COLO829 (cell line): ENCODE measurements at regions not wholly inside any gene's neighbourhood (a gene's known extent, or its start where the extent isn't known, plus 50 kb on each side); places are given as distances from the start of the nearest gene placed in this dataset.

Experiments
- DNase-seq: peaks from one replicate; pipeline ENCODE4 v3.0.0; 2012; ENCODE audit warnings: low spot score

DNA sequence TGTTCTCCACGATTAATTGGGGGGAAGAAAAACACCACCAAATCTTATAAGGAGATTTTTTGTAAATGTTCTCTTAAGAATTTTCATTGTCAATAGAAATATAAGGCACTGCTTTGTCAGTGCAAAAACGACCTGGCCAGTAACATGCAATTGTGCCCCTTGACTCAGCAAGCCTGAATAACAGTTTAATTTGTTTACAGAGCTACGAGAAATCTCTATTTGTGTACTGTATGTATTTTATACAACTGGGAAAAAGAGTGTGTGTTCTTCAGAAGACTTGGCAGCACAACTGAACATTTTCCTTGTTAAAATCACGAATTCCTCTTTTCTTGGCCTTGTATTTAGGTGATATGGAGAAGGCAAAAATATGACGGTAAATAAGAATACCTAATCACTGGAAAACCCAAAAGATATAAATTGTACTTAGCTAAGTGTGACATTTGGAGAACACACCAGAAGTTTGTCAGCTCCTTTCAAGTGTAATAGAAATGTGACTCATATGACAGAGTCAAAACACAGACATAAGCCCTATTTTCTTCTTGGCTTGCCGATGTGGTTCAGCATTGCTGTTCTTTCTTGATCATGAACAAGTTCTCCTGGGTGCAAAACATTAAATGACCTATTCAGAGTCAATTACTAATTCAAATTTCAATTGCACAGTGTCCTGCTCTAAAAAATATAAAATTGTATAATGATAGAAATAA is 945.0 kb upstream of the INTU start:
- no peak for DNase-seq

DNA sequence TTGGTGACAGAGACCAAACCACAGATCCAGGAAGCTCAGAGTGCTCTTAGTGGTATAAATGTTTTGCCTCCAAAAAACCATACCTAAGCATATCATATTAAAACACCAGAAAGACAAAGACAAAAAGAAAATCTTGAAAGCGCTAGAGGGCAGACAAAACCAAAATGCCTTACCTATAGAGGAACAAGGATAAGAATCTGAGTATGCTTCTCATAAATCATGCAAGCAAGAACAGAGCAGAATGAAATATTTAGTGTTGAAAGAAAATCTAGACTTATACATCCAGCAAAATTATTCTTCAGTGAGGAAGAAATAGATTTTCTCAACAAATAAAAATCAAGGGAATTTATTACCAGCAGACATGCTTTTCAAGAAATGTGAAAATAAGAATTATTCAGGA is 941.0 kb upstream of the INTU start:
- no peak for DNase-seq

DNA sequence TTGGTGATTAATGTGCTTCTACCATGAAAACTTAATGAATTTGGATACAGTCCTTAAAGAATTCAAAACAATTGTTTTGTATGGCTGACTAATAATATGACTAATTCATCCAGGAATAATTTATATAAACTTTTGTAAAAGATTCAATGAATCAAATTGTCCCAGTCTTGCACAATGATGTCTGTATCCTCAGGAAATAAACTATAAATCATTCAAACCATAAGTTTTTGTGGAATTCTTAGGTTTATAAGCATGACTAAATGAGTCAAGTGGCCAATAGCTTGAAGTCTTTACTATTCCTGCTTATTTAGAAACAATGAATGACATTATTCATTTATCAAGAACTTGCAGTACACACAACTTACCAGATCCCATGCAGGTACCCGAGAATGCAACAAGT is 935.0 kb upstream of the INTU start:
- DNase-seq = peak; percentile 50

DNA sequence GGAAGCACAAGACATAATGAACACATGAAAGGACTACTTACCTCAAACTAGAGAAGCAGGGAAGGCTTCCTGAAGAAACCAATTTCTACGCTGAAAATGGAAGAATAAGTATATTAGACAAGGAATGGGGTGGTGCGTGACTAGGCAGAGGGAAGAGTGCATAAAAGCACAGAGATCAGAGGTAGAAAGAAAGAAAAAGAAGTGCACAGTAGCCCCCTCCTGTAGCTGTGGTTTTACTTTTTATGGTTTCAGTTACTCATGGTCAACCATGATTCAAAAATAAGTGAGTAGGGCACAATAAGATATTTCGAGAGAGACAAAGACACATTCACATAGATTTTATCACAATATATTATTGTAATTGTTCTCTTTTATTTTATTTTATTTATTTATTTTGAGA is 934.5 kb upstream of the INTU start:
- no peak for DNase-seq

DNA sequence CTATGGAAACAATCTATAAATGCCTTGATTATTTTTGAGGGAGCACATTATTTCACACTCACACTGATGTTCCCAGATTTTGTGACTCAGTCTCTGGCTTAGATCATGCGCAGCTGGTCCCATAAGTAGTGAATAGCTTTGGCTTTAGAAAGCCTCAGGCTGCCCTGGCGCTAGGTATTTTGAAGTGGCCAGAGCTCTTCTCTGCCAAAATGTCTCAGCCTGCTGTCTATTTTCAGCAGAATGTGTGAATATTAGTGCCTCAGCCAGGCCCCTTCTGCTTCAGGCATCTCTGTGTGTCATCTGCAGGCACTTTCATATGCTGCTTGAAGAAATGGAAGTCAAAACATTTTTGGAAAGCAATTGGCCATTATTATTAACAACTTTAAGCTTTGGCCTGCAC is 931.0 kb upstream of the INTU start:
- no peak for DNase-seq

DNA sequence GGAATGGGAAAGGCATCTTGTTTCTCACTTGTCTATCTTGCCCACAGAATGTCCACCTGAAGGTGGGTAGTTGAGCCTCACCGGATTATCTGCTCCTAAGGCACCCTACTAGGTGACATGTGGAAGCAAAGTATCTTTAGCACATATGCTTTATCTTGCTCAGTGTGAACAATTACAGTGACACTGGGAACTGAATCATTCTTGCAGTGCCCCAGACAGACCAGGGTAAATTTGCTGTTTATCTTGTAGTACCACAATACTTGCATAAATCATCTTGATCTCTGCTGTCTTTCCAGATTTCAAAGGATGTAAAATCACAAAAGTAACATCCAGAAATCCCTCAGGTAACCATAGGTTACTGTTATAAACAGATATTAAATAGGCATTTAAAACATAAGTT is 930.0 kb upstream of the INTU start:
- no peak for DNase-seq

DNA sequence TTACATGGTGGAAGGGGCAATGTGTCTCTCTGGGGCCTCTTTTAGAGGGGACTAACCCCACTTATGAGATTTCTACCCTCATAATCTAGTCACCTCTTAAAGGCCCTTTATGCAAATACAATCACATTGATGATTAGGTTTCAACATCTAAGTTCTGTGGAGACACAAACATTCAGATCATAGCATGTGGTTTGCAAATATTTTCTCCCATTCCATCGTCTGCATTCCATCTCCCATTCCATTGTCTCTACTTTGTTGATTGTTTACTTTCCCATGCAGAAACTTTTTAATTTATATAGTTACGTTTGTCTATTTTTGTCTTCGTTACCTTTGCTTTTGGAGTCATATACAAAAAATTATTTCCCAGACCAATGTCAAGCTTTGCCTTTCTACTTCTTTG is 927.5 kb upstream of the INTU start:
- DNase-seq = no peak

DNA sequence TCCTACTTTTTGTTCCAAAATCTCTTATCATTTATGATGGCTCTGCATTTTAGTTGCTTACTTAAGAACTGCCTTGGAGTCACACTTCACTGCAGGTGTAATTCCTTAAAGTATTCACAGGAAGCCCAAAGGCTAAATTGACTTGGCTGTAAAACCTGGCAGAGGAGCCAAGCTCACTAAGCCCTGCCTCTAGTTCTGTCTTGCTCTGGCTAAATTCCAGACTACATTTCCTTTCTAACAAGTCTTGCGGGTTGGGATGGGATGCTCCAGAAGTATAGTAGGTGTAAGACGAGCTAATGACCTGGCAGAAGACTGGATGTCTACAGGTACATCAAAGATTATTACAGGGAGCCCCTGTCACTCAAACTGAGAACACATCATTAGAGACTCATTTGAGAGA is 924.0 kb upstream of the INTU start:
- no peak for DNase-seq

DNA sequence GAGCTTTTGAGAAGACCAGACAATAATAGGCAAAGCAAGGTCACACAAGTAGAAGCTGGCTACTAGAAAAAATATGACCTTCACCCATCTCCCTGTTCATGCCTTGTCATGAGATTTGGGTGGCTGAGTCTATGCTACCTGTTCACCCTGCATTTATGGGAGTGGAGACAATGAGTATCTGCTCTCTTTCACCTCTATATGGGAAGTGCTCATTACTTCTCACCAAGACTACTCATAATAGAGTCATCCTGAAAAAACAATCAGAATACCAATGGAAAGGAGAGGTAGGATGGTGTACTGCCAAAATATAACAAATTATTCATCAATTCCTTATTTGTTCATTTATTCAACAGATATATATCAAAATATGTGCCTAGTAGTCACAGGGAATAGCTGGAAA is 921.8 kb upstream of the INTU start:
- DNase-seq = no peak

DNA sequence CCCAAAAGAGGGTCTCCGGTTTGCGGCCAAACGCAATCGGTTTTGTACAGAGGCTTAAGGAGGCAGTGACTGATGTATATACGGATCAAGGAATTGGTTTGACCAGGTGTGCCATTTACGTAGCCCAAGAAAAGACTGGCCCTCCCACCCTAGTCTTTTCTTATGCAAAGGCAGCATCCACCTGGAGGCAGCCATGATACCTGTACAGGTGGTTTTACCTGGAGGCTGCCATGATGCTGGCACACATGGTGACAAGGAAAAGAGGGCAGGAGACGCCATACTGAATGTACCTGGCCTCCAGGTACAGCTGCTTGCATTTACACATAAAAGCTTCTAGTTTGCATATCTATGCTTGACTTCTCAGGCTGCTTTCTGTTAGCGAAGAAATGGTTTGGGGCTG is 917.7 kb upstream of the INTU start:
- DNase-seq = no peak

DNA sequence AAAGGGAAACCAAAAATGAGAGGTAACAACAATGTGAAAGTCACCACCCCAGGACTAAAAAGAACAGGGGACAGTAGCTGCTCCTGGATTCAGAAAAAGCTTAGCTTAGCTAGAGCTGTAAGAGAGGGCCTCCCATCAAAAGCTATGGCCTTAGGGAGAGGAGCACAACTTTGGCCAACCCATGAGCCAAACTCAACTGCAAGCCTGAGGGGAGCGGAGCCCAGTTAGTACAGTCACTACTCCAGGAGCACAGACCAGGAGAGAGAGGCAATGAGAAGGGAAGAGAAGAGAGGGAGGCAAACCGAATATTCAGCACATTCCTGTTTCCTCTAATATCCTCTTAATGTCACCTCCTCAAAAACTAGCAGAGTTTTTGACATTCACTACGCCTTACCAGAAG is 917.1 kb upstream of the INTU start:
- no peak for DNase-seq

DNA sequence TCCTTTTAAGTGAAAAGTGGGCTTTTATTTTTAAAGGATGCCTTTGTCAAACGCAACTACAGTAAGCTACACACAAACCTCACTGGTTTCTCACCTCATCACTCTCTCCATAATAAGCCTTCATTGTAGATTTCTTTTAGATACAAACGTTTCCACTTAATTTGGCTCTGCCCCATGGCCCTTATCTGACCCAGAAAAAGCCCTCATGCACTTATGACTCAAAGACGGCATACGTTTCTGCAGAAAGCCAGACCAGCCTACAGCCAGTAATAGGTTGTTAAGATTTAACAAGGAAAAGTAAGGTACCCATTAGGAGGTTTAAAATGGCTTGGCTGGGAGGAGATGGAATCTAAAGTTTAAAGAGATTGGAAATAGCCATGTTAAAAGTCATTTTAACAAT is 914.6 kb upstream of the INTU start:
- DNase-seq = peak; percentile 69

DNA sequence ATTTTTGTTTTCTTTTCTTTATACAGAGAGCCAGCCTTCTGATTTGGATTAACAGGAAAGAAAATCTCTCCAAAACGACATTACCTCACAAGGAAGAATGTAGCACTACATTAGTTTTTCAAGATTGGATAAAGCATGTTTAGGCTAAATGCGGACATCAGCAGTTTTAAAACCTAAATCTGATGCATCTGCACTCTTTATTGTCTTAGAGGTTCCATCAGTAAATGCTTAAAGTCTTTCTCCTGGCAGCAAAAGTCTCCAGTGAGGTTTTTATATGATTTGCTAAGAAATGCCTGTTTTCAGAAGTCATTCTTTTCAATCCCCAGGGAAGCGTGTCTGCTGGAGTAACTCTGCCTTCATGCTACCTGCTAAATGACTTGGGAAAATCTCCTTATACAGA is 912.9 kb upstream of the INTU start:
- no peak for DNase-seq

DNA sequence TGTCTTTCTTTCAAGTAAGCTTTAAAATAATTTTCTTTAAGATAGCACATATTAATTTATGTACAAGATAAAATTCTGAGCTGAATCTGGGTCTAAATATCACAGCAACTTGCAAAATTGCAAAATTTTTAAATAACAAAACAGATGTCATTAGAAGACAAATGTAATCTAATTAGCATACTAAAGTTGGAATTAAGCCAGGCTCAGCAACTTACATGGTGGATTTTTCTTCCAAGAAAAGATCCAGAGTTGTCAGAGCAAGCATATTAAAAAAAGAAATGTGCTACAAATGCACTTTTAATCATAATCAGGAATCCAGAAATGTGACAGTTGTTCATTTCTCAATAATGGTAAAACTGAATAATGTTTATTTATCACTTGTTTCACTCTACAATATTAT is 906.9 kb upstream of the INTU start:
- DNase-seq = no peak

DNA sequence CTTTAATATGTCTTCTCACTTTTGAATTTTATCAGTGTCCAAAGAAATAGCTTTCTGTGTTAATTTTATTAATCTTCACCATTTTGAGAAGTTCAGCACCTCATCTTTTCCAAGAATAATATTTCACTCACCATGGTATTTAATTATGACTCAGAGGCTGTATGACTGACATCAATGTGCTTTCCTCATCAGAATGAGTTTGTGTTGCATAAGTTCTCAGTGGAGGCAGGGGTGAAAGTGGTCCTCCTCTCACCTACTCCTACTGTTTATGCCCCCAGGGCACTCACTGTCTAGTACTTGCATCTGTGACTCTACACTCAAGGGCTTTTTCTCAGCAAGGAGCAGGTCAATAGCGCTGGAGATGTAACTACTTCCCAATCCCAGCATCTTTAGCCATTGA is 905.3 kb upstream of the INTU start:
- no peak for DNase-seq

DNA sequence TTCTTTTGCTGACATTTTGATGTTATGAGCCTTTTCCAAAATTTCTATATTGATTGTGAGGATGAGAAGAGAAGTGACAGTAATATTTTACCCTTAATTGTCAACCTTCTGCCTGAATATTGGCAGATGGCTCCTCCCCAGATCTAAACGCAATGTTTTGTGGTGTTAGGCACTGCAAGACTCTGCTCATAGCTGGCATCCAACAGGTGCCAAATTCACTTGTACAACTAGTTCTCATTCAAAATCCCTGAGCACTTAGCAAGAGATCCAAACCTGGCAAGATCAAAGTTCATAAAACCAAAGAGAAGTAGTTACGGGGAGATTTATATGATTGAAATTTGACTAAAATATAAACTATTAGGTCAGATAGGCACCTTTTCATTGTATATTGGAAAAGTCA is 901.7 kb upstream of the INTU start:
- DNase-seq = no peak

DNA sequence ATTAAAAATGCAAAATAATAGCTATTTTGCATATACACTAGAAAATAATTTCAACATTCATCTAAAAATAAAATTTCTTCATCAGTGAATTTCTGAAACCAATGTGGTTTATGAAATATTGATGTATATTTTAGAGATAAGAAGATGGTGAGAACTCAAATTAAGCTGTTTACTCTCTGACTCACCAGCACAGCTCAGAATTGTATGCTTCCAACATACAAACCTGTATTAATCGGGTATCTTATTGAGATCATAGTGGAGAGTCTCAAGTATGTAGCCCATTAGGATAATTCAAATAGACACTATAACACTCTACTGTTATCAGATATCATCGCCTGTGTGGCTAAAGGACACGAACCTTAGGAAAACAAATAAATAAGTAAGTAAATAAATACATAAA is 899.5 kb upstream of the INTU start:
- DNase-seq = no peak

DNA sequence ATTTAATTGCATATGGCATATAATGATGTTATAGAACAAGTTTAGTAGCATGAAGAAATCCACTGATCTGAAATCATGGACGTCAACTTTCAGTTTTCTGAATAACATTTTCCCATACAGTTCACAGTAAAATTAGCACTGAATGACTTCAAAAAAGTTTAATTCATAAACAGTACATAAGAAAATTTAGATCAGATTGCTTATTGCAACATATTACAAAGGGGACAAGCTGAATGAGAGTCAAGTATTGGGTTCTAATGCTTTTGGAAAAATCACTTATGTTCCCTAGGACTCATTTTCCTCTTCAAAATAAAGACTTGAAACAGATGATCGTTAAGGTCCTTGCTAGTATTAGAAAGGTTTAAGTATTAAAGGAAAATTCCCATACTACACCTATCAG is 898.3 kb upstream of the INTU start:
- DNase-seq = no peak

DNA sequence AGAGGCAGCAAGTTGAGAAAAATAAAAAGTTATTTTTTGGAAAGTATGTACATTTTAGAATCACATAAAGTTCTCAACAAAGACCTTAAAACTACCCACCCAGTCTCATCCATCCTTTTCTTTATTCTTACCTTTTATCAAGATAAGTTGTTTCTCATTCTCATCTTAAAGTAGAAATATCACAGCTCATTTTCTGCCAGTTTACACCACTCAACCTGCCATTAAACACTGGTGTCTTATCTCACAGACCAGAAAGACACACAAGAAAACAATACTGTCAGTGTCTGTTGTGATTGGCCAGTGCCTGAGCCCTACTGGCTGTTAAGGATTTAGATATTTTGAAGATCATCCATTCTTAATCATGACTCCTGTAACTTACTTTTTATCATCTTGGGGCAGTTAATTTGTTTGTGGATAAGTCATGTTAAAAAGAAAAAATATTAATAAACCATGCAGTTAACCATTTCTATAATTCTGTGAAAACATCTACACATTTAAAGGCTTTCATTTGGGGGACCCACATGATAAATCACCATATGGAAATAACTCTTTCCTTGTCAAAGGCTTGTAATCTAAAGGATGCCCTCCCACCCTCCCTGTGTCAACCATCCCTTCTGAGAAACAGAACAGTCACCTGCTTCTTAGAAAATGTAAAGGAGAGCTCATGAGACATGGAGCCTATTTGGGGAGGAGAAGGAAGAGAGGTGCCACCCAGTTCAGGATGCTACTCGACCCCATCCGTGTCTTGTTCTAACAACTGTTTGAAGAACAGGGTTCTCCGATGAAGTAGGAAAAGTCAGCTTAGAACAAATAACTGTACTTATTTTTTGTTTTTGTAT is 897.2 kb upstream of the INTU start:
- no peak for DNase-seq

DNA sequence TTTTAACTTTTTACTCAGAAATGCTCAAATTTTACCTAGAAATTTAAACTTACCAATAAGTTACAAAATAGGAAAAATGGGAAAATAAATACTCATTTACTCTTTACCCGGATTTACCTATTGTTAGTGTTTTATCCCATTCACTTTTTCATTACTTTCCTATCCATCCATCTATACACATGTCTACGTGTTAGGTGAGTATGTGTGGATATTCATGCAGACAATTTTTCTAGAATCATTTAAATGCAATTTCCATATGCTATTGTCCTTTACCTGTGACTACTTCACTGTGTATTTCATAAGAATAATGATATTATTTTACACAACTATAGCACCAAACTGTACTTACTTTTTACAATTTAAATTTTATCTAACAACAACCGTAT is 896.6 kb upstream of the INTU start:
- DNase-seq = no peak

DNA sequence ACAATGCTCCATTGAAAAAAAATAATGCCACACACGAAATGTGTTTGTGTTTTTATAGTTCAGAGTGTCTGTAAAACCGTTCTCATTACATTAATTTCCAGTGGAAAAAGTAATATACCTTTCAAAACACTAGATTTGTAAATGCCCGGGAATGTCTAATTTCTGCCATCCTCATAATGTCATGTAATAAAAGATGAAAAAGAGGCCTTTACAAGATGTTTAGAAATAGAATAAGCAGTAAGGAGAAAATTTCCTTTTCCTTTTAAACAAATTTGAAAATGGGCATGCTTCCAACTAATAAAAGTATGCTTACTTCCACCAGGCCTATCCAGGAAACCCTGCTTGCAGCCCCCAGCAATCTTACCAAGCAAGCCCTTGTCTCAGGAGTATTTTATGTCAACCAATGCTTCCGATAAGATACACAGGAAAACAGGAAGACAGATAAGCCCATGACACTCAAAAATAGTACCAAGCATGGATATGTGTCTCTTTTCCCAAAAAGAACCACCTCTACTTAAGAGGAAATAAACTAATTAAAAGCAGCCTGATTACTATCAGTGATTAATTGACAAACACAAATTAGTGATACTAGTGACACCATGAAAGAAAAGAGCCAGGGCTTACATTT is 894.7 kb upstream of the INTU start:
- DNase-seq = no peak

DNA sequence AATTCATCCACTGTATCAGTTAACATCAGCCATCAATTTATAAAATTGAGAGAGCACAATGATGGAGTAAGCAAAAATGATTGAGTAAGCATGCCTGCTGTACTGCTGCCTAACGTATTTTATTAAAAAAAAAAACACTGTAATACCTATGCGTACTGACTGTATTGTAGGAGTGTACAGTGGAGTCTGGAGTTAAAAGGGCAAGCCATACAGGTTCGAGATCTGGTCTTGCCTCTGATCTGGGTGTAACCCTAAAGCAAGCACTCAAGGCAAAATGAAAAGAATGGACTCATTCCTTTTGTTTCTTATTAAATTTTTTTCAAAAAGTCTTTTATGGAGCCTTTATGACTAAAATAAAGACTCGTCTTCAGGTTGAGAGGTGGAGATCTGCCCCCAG is 894.2 kb upstream of the INTU start:
- DNase-seq = no peak

DNA sequence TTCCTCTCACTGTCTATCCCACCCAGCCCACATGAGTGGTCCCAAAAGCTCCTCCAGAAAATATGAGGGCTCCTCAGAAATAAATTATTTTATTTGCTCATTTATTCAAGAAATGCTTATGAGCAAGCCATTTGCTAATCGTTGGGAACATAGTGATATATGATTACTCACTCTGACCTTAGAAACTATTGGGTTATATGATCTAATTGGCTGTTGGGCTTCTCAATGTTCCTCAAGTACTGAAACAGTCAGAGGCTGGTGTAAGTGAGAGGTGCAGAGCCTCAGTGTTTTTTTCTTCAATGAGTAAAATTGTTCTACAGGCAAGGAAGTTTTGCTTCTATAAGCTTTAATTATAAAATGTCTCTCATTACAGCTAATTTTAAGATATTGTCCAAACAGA is 893.8 kb upstream of the INTU start:
- DNase-seq = no peak

DNA sequence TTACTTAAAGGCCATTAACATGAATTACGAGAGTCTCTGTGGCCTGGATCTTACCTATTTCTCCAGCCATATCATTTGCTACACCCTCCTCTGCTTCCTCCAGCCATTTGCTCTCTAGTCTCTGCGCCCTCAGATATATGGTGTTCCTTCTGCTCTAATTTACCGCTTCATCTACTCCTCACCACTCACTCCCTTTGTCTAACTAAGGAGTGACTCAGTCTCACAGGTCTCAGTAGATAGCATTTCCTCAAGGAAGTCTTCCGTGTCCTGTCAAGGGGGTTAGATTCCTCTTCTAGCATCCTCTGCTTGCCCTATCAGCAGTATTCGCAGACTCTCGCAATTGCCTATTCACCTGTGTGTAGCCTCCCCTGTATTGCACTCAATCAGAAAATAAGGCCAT is 892.1 kb upstream of the INTU start:
- no peak for DNase-seq
